Spleen (tissue), 11 donors: ENCODE measurements at regions not wholly inside any gene's neighbourhood (a gene's known extent, or its start where the extent isn't known, plus 50 kb on each side); places are given as distances from the start of the nearest gene placed in this dataset.

Source experiments
- DNase-seq: peaks from one replicate; pipeline ENCODE4 v3.0.0-alpha.2; 2020
- H3K27ac ChIP-seq, 8 donors: fragments of 200-600 bp; sonication (generic) in 7 of 8; 1 replicate in 4 of 8; 2 replicates in 4 of 8; pipeline versions ENCODE4 v1.5.0 to v1.8.0; 2016 to 2021; ENCODE audit warnings: inconsistent platforms in 4 of 8, mild to moderate bottlenecking in 4 of 8, moderate library complexity in 1 of 8
- H3K27me3 ChIP-seq, 7 donors: fragments of 200-600 bp; sonication (generic) in 6 of 7; replicated peaks in 1 of 7; 1 replicate in 4 of 7; 2 replicates in 3 of 7; pipeline versions ENCODE4 v1.5.0 to v1.8.0; 2016 to 2021; ENCODE audit warnings: inconsistent platforms in 3 of 7, mild to moderate bottlenecking in 1 of 7
- H3K36me3 ChIP-seq, 6 donors: fragments of 200-600 bp; sonication (generic) in 5 of 6; 1 replicate in 4 of 6; 2 replicates in 2 of 6; pipeline versions ENCODE4 v1.5.0 to v1.8.0; 2016 to 2021; ENCODE audit warnings: inconsistent platforms in 2 of 6
- H3K4me1 ChIP-seq, 6 donors: fragments of 200-600 bp; sonication (generic) in 5 of 6; 1 replicate in 3 of 6; 2 replicates in 3 of 6; pipeline versions ENCODE4 v1.5.0 to v1.8.0; 2016 to 2021; ENCODE audit warnings: inconsistent platforms in 3 of 6
- H3K4me3 ChIP-seq, 8 donors: fragments of 200-600 bp; sonication (generic) in 7 of 8; 1 replicate in 4 of 8; 2 replicates in 4 of 8; pipeline versions ENCODE4 v1.5.0 to v1.8.0; 2016 to 2021; ENCODE audit warnings: inconsistent platforms in 4 of 8, mild to moderate bottlenecking in 4 of 8, moderate library complexity in 2 of 8
- H3K9me3 ChIP-seq, 8 donors: fragments of 200-600 bp; sonication (generic) in 7 of 8; 1 replicate in 4 of 8; 2 replicates in 4 of 8; pipeline versions ENCODE4 v1.5.0 to v1.8.0; 2016 to 2021; ENCODE audit warnings: inconsistent platforms in 4 of 8
- CTCF ChIP-seq, 11 experiments: fragments of 200-600 bp in 7 of 11; fragments of 450-650 bp in 4 of 11; sonication (generic) in 4 of 11; IDR thresholded peaks in 8 of 11; conservative IDR thresholded peaks in 3 of 11; 1 replicate in 7 of 11; 2 replicates in 4 of 11; pipeline versions ENCODE4 v1.4.0 to v1.8.0; 2016 to 2021; ENCODE audit warnings: antibody characterized with exemption in 11 of 11, inconsistent platforms in 4 of 11, mild to moderate bottlenecking in 1 of 11
- POLR2A ChIP-seq, 3 donors: fragments of 450-650 bp; IDR thresholded peaks; one replicate each; pipeline ENCODE4 v1.5.1; 2017; ENCODE audit warnings: antibody characterized with exemption in 3 of 3, mild to moderate bottlenecking in 1 of 3
- POLR2AphosphoS5 ChIP-seq, 3 donors: sonication (generic); formaldehyde crosslinking; IDR thresholded peaks; one replicate each; pipeline ENCODE4 v1.5.1; 2017; ENCODE audit warnings: antibody characterized with exemption in 3 of 3
- WGBS, 5 donors: extraction: QIAGEN DNeasy Blood & Tissue Kit in 3 of 5; methylation state at CpG; one replicate each; pipeline versions ENCODE4 v1.1.5 to v1.1.7; 2013 to 2018; 5-methylcytosine and 5-hydroxymethylcytosine counted together
- intact Hi-C: fragments of 100-400 bp; cut with DNase I; formaldehyde crosslinking; loops from one replicate; pipeline ENCODE4 v1.15.0; 2023; ENCODE audit warnings: low total_unique reads
- donor health status: healthy with polysubstance abuse.
- donor health status: DM: no; HTN: no; CAD: no; lungs with moderate emphysema.
- donor health status: DM: no; HTN: no; CAD: no.
- donor health status: Bipolar disorder and iron deficiency.
- donor health status: healthy.
- donor health status: DM: no; HTN: no; CAD: no.
- donor health status: DM: yes; HTN: yes; CAD: no.

GRCh38 chr7:68304536-68304935 is 1293.7 kb upstream of the AUTS2 start:
- Histone ChIP-seq H3K4me3 (no peak overlapping the region), H3K9me3 (peaks cover 0 to 32% (median 2%) of the 10 kb centered on the region in 8 donors), H3K27ac (no peak overlapping the region), H3K27me3 (no peaks in the 10 kb centered on the region), H3K36me3 (no peaks in the 10 kb centered on the region), H3K4me1 (peaks cover 0 to 3% (median 0%) of the 10 kb centered on the region in 6 donors)
- TF ChIP-seq POLR2AphosphoS5 (IDR thresholded peaks at IDR 0.05): no peak
- DNase-seq: no peak
- 73 to 95% (median 86%) methylated on average over 2 of the region's 2 CpGs for WGBS, 5 donors
- intact Hi-C loops: no loop called here

DNA sequence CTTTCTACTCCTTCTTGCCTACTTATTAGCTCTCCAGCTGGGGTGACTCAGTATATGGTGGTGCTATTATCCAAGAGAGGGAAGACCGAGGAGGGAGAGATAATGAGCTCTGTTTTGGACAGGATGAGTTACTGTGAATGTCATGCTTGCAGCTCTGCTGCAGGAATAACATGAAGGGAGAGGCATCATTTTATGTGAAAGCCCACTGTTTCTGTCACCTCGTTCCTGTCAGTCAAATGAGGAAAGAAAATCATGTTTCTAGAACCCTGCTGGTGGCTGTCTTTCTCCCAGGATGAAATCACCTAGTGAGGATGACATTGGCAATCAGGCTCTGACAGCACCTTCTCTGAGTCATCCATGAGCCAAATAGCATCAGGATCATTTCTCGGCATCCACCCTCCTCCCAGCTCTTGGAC is 1291.6 kb upstream of the AUTS2 start:
- intact Hi-C loops: no loop called here
- Histone ChIP-seq H3K27me3 (no peaks in the 10 kb centered on the region), H3K9me3 (peaks cover 0 to 34% (median 2%) of the 10 kb centered on the region in 8 donors), H3K36me3 (no peaks in the 10 kb centered on the region), H3K4me3 (no peak overlapping the region), H3K27ac (no peak overlapping the region), H3K4me1 (peaks cover 0 to 5% (median 0%) of the 10 kb centered on the region in 6 donors)
- WGBS, 5 donors: 65 to 80% (median 74%) methylated on average over 3 of the region's 3 CpGs
- TF ChIP-seq POLR2AphosphoS5 (IDR thresholded peaks at IDR 0.05) (no peak), POLR2A (IDR thresholded peaks at IDR 0.05) (no peak), CTCF (IDR thresholded peaks at IDR 0.05 in 8 of 11, conservative IDR thresholded peaks at IDR 0.05 in 3 of 11) (no peak)
- DNase-seq: no peak

DNA sequence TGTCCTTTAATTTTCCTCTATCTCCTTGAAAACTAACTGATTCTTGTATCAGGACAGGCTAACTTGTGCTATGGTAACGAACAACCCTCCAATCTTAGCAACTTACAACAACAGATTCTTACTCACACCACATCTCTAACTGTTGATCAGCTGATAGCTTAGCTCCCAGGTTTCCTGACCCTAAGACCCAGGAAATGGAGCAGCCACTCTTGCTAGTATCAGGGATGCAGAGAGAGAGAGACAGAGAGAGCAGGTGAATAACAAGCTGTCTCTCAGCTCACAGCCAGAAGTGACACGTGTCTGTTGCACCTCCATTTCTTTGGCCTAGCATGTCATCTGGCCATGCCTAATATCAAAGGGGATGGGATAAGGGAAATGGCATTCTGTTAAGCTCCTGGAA is 1289.0 kb upstream of the AUTS2 start:
- Histone ChIP-seq H3K27me3 (peaks cover 0 to 3% (median 0%) of the 10 kb centered on the region in 7 donors), H3K4me1 (peaks cover 0 to 5% (median 0%) of the 10 kb centered on the region in 6 donors), H3K27ac (no peak overlapping the region), H3K4me3 (no peak overlapping the region), H3K36me3 (no peaks in the 10 kb centered on the region), H3K9me3 (peaks cover 0 to 43% (median 4%) of the 10 kb centered on the region in 8 donors)
- WGBS, 5 donors: 71 to 92% (median 76%) methylated on average over 2 of the region's 2 CpGs
- DNase-seq: no peak
- intact Hi-C loops: no loop called here
- TF ChIP-seq POLR2AphosphoS5 (IDR thresholded peaks at IDR 0.05) (no peak), CTCF (IDR thresholded peaks at IDR 0.05 in 8 of 11, conservative IDR thresholded peaks at IDR 0.05 in 3 of 11) (no peak), POLR2A (IDR thresholded peaks at IDR 0.05) (no peak)

DNA sequence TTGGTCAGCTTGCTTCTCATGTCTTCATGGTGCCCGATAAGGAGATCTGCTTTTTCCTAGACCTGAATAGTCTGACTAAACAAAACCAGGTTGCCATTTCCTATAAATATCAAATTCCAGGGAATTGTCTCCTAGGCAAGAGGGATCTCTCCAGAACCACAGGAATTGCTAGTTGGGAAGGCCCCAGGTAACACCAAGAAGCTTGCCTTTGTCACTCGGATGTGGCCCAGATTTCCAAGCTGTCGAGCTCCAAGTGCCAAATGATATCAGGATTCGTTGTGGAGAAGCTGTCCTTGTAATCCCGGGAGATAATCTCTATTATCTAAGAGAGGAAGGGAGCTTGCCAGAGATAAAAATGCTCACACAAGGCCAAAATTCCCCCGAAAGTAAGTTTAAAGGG is 1288.5 kb upstream of the AUTS2 start:
- Histone ChIP-seq H3K4me3 (no peak overlapping the region), H3K9me3 (peaks cover 0 to 46% (median 7%) of the 10 kb centered on the region in 8 donors), H3K4me1 (peaks cover 0 to 5% (median 0%) of the 10 kb centered on the region in 6 donors), H3K27me3 (peaks cover 0 to 4% (median 0%) of the 10 kb centered on the region in 7 donors), H3K36me3 (no peaks in the 10 kb centered on the region), H3K27ac (no peak overlapping the region)
- intact Hi-C loops: no loop called here
- no peak for TF ChIP-seq CTCF (IDR thresholded peaks at IDR 0.05 in 8 of 11, conservative IDR thresholded peaks at IDR 0.05 in 3 of 11)
- TF ChIP-seq POLR2AphosphoS5 (IDR thresholded peaks at IDR 0.05): no peak
- TF ChIP-seq POLR2A (IDR thresholded peaks at IDR 0.05): no peak
- DNase-seq: no peak
- WGBS, 5 donors: 62 to 74% (median 66%) methylated on average over 6 of the region's 6 CpGs

GRCh38 chr7:68311958-68312357 is 1286.3 kb upstream of the AUTS2 start:
- H3K27me3 ChIP-seq: peaks cover 0 to 4% (median 0%) of the 10 kb centered on the region in 7 donors
- no peak for DNase-seq
- peaks cover 0 to 5% (median 0%) of the 10 kb centered on the region in 6 donors for H3K4me1 ChIP-seq
- WGBS, 5 donors: 89 to 98% (median 91%) methylated on average over 6 of the region's 6 CpGs
- no peak for TF ChIP-seq POLR2AphosphoS5 (IDR thresholded peaks at IDR 0.05)
- no peak for TF ChIP-seq POLR2A (IDR thresholded peaks at IDR 0.05)
- no peak for TF ChIP-seq CTCF (IDR thresholded peaks at IDR 0.05 in 8 of 11, conservative IDR thresholded peaks at IDR 0.05 in 3 of 11)
- no peak overlapping the region for H3K4me3 ChIP-seq
- peaks cover 0 to 54% (median 10%) of the 10 kb centered on the region in 8 donors for H3K9me3 ChIP-seq
- H3K27ac ChIP-seq: no peak overlapping the region
- H3K36me3 ChIP-seq: no peaks in the 10 kb centered on the region
- intact Hi-C loops: no loop called here
